Central memory CD8-positive, alpha-beta T cell (primary cell): ENCODE measurements at regions not wholly inside any gene's neighbourhood (a gene's known extent, or its start where the extent isn't known, plus 50 kb on each side); places are given as distances from the start of the nearest gene placed in this dataset.
"Not testable (repeated sequence)": the region's sequence is repeated elsewhere in the genome, so short reads cannot be mapped to it uniquely, and the experiment has no call there.

Source experiments
- ATAC-seq: fragments of 150-1000 bp; cut with Tn5 transposase; replicated peaks from 2 replicates; pipeline ENCODE4 v1.10.0; 2022; ENCODE audit warnings: mild to moderate bottlenecking, moderate FRiP score, moderate number of reproducible peaks; ENCODE audit not compliant: poor library complexity, severe bottlenecking; ENCODE audit errors: extremely low read depth
- DNase-seq, 2 donors: peaks; one replicate each; pipeline ENCODE4 v3.0.0; 2021; ENCODE audit warnings: low spot score in 2 of 2
- H3K27ac Mint-ChIP-seq: one replicate; pipeline ENCODE4 v1.8.0; 2022; ENCODE audit warnings: low read depth, mild to moderate bottlenecking, moderate library complexity, mixed read lengths
- H3K27me3 Mint-ChIP-seq: one replicate; pipeline ENCODE4 v1.8.0; 2022; ENCODE audit warnings: mixed read lengths
- H3K36me3 Mint-ChIP-seq: one replicate; pipeline ENCODE4 v1.8.0; 2022; ENCODE audit warnings: mild to moderate bottlenecking, moderate library complexity, mixed read lengths; ENCODE audit not compliant: insufficient read depth
- H3K4me1 Mint-ChIP-seq: one replicate; pipeline ENCODE4 v1.8.0; 2022; ENCODE audit warnings: mixed read lengths
- H3K4me3 Mint-ChIP-seq: one replicate; pipeline ENCODE4 v1.8.0; 2022; ENCODE audit warnings: mild to moderate bottlenecking, moderate library complexity, mixed read lengths
- H3K9me3 Mint-ChIP-seq: one replicate; pipeline ENCODE4 v1.8.0; 2022; ENCODE audit warnings: mixed read lengths

DNA sequence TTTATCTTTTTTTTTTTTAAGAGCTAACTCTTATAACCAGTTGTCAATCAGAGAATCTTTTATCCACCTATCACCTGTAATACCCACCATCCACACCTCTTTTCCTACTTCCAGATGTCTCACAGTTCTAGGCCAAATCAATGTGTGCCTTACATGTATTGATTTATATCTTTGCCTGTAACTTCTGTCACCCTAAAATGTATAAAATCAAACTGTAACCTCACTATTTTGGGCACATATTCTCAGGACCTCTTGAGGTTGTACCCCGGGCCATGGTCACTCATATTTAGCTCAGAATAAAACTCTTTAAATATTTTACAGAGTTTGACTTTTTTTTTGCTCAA lies 404.7 kb upstream of the RORB start:
- no peak overlapping the region for H3K27ac Mint-ChIP-seq
- H3K4me3 Mint-ChIP-seq = no peak overlapping the region
- peaks cover 32% of the 10 kb centered on the region for H3K9me3 Mint-ChIP-seq
- no peaks in the 10 kb centered on the region for H3K27me3 Mint-ChIP-seq
- ATAC-seq (no peak), DNase-seq (no peak)
- no peaks in the 10 kb centered on the region for H3K4me1 Mint-ChIP-seq
- H3K36me3 Mint-ChIP-seq = peaks cover 1% of the 10 kb centered on the region

DNA sequence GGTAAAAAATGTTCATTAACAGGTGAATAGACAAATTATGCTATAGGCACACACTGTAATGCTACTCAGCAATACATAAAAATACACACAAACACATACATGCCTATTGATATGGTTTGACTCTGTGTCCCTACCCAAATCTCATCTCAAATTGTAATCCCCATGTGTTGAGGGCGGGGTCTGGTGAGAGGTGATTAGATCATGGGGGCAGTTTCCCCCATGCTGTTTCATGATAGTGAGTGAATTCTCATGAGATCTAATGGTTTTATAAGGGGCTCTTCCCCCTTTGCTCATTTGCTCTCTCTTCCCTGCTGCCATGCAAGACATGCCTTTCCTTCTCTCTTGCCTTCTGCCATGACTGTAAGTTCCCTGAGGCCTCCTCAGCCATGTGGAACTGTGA lies 403.1 kb upstream of the RORB start:
- H3K36me3 Mint-ChIP-seq, H3K4me1 Mint-ChIP-seq, DNase-seq, H3K27me3 Mint-ChIP-seq, H3K4me3 Mint-ChIP-seq, ATAC-seq, H3K27ac Mint-ChIP-seq: not testable (repeated sequence)
- H3K9me3 Mint-ChIP-seq = peaks cover 26% of the 10 kb centered on the region

DNA sequence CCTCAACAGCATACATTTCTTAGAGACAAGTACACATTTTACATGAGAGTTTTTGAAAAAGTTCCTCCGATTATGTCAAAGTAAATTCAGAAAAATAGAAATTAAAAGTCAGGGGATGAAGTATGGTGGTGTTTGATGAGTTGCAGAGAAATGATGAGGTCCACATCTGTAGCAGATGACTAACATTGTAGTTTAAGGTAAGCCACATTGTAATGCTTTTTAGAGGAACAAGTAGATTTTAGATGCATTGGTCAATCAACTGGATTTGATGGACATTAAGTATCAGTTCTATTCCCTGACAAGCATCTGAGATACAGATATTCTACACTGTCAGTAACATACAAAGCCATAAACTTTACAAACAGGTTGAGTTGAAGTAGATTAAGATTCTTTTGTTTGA lies 402.4 kb upstream of the RORB start:
- ATAC-seq (no peak), DNase-seq (no peak)
- H3K27ac Mint-ChIP-seq = no peak overlapping the region
- no peaks in the 10 kb centered on the region for H3K27me3 Mint-ChIP-seq
- H3K36me3 Mint-ChIP-seq = peaks cover 1% of the 10 kb centered on the region
- no peaks in the 10 kb centered on the region for H3K4me1 Mint-ChIP-seq
- no peak overlapping the region for H3K4me3 Mint-ChIP-seq
- peaks cover 23% of the 10 kb centered on the region for H3K9me3 Mint-ChIP-seq

DNA sequence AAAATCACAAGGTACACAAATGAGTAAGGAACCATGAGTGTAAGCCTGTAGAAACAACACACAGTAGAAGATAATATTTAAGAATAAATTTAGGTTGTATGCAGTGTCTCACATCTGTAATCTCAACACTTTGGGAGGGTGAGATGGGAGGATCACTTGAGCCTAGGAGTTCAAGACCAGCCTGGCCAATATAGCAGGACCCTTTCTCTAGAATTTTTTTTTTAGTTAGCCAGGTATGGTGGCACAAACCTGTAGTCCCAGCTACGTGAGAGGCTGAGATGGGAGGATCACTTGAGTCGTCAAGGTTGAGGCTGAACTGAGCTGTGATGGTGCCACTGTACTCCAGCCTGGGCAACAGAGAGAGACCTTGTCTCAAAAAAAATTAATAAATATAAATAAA lies 401.2 kb upstream of the RORB start:
- no peaks in the 10 kb centered on the region for H3K4me1 Mint-ChIP-seq
- H3K27ac Mint-ChIP-seq = no peak overlapping the region
- ATAC-seq = no peak

DNA sequence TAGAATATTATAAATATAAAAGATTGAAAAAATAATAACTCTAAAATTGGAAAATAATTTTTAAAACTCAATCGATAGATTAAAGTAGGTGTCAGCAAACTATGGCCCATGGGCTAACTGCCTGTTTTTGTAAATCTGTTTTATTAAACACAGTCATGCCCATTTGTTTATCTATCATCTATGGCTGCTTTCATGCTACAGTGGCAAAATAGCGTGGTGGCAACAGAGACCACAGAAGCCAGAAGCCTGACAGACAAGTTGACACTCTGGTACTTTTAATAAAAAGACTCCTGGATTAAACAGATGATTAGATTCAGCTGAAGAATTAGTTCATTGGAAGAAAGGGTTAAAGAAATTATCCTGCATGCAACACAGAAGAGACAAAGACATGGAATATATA lies 400.7 kb upstream of the RORB start:
- Mint-ChIP-seq H3K36me3 (peaks cover 1% of the 10 kb centered on the region), H3K27me3 (no peaks in the 10 kb centered on the region), H3K4me3 (no peak overlapping the region), H3K27ac (no peak overlapping the region), H3K4me1 (no peaks in the 10 kb centered on the region), H3K9me3 (peaks cover 8% of the 10 kb centered on the region)
- no peak for DNase-seq
- ATAC-seq = no peak

More for the DNA sequence above, 401.2 kb upstream of the RORB start:
- no peak for DNase-seq
- Mint-ChIP-seq H3K36me3 (peaks cover 1% of the 10 kb centered on the region), H3K4me3 (no peak overlapping the region), H3K9me3 (peaks cover 12% of the 10 kb centered on the region), H3K27me3 (no peaks in the 10 kb centered on the region)

DNA sequence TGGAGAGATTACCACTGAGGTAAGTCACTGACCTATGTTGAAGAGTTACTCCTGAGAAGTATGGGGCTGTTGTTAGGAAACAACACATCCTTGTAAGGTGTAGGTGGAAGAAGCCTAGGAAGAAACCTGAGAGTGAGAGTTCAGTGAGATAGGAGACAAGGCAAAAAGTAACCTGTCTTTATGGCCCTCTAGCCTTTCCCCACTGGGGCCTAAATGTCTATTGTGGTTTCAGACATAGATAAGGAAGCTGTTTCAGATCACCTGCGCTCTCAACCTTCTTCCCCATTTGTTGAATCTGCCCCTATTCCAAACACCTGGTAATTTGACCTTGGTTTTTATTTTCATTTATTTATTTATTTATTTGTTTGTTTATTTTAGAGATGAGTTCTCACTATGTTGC lies 397.1 kb upstream of the RORB start:
- Mint-ChIP-seq H3K4me3 (no peak overlapping the region), H3K27me3 (no peaks in the 10 kb centered on the region), H3K36me3 (no peaks in the 10 kb centered on the region), H3K27ac (no peak overlapping the region), H3K9me3 (peaks cover 23% of the 10 kb centered on the region), H3K4me1 (no peaks in the 10 kb centered on the region)
- ATAC-seq (no peak), DNase-seq (no peak)

DNA sequence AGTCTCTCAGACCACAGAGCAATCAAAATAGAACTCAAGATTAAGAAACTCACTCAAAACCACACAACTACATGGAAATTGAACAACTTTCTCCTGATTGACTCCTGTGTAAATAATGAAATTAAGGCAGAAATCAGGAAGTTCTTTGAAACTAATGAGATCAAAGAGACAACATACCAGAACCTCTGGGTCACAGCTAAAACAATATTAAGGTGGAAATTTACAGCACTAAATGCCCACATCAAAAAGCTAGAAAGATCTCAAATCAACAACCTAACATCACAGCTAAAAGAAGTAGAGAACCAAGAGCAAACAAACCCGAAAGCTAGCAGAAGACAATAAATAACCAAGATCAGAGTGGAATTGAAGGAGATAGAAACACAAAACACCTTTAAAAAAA lies 395.0 kb upstream of the RORB start:
- ATAC-seq, H3K4me1 Mint-ChIP-seq, H3K4me3 Mint-ChIP-seq, H3K36me3 Mint-ChIP-seq, H3K27ac Mint-ChIP-seq, H3K27me3 Mint-ChIP-seq, DNase-seq: not testable (repeated sequence)
- H3K9me3 Mint-ChIP-seq = peaks cover 25% of the 10 kb centered on the region

DNA sequence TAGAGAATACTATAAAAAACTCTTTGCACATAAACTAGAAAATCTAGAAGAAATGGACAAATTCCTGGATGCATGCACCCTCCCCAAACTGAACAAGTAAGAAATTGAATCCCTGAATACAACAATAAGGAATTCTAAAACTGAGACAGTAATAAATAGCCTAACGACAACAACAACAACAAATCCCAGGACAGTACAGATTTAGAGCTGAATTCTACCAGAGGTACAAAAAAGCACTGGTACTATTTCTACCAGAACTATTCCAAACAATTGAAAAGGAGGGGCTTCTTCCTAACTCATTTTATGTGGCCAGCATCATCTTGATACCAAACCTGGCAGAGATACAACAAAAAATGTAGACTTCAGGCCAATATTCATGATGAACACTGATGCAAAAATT lies 394.4 kb upstream of the RORB start:
- peaks cover 25% of the 10 kb centered on the region for H3K9me3 Mint-ChIP-seq
- H3K27ac Mint-ChIP-seq = no peak overlapping the region
- H3K36me3 Mint-ChIP-seq = no peaks in the 10 kb centered on the region
- DNase-seq (no peak), ATAC-seq (no peak)
- H3K4me1 Mint-ChIP-seq = no peaks in the 10 kb centered on the region
- no peaks in the 10 kb centered on the region for H3K27me3 Mint-ChIP-seq
- H3K4me3 Mint-ChIP-seq = no peak overlapping the region

DNA sequence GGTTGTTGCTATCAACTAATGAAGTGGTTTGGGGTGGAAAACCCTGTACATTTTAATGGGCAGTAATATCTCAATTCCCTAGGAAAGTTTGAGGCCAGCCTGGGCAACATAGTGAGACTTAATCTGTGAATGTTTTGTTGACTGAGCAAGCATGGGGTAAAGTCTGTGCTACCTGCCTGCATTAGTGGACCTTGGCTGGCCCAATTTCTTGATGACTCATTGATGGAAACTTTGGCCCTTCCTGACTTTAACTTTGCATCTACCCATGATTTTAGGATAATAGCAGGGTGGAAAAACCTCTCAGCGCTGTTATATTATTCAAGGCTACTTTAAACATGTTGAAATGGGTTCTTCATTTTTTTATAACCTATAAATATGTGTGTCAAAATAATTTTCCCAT lies 389.4 kb upstream of the RORB start:
- Mint-ChIP-seq H3K4me1 (no peaks in the 10 kb centered on the region), H3K27ac (no peak overlapping the region), H3K27me3 (no peaks in the 10 kb centered on the region), H3K4me3 (no peak overlapping the region), H3K9me3 (peaks cover 17% of the 10 kb centered on the region), H3K36me3 (no peaks in the 10 kb centered on the region)
- DNase-seq = no peak
- ATAC-seq = no peak

DNA sequence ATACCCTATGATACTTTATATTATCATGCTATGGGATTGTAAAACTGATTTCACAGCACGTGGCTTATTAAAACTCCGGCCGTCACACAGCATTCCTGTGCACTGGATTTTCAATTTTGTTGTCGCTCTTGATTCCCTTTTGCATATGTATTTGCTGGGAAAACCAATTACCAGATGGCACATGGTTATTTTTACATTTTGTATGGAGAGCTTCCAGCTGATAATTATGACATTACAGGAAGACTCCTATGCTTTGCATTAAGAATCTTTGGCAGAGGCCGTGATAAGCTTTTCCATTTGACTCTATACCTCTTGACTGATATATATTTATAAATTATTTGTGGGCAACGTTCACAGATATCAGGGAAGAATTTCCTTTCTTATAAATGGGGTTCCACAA lies 381.2 kb upstream of the RORB start:
- Mint-ChIP-seq H3K9me3 (no peaks in the 10 kb centered on the region), H3K4me1 (no peaks in the 10 kb centered on the region), H3K4me3 (no peak overlapping the region), H3K27ac (no peak overlapping the region), H3K36me3 (no peaks in the 10 kb centered on the region), H3K27me3 (no peaks in the 10 kb centered on the region)
- no peak for ATAC-seq
- DNase-seq = no peak

DNA sequence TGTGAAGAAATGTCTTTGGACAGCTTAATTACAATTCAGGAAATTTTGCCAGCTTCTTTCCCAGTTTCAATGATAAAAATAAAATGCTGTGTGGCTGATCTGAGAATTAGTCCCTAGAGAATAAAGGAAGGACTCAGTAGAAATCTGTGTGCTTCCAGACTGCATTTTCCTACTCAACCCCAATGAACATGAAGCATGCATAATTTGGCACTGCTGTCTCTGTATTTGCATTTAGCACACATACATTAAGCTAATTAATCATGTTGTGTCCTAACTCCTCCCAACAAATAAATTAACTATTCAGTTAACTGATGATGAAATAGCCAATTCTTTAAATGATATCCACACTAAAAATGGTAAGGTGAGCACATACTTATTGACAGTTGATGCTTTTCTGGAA lies 380.0 kb upstream of the RORB start:
- Mint-ChIP-seq H3K27me3 (no peaks in the 10 kb centered on the region), H3K9me3 (no peaks in the 10 kb centered on the region), H3K4me3 (no peak overlapping the region), H3K36me3 (no peaks in the 10 kb centered on the region), H3K4me1 (no peaks in the 10 kb centered on the region), H3K27ac (no peak overlapping the region)
- DNase-seq (no peak), ATAC-seq (no peak)

DNA sequence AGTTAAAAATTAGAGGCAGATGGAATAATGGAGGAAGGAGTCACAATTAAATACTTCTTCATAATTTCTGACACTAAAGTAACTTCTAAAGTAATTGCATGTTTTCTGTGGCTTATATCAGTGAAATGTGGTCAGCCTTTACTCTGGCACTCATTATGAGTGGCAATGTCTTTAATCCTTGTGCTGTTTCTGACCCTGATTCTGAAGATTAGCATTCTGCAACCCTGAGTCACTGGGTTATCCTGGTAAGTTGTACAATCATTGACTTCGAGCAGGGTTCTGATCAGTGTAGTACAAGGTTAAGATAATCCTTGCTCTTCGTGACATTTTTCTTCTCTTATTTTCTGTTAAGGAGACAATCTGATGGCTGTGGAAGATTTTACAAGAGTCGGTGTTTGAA lies 379.4 kb upstream of the RORB start:
- DNase-seq = no peak
- Mint-ChIP-seq H3K27me3 (no peaks in the 10 kb centered on the region), H3K36me3 (no peaks in the 10 kb centered on the region), H3K27ac (no peak overlapping the region), H3K4me3 (no peak overlapping the region), H3K9me3 (peaks cover 5% of the 10 kb centered on the region), H3K4me1 (no peaks in the 10 kb centered on the region)
- no peak for ATAC-seq

DNA sequence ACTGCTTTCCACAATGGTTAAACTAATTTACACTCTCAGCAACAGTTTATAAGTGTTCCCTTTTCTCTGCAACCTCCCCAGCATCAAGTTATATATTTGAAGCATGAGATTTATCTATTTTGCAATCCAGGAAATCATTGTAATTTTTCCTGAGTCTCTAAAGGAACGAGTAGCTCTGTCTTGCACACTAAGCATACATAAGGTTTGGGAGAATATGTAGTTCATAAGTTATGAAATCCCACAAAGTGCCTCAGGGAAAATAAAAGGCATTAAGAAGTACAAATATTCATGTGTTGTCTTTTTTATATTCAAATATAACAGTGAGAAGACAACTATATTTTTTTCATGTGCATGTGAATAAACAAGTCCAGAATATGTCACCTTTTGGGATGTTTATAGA lies 377.1 kb upstream of the RORB start:
- Mint-ChIP-seq H3K4me3 (no peak overlapping the region), H3K9me3 (peaks cover 6% of the 10 kb centered on the region), H3K27ac (no peak overlapping the region), H3K36me3 (no peaks in the 10 kb centered on the region), H3K27me3 (no peaks in the 10 kb centered on the region), H3K4me1 (no peaks in the 10 kb centered on the region)
- ATAC-seq (no peak), DNase-seq (no peak)

DNA sequence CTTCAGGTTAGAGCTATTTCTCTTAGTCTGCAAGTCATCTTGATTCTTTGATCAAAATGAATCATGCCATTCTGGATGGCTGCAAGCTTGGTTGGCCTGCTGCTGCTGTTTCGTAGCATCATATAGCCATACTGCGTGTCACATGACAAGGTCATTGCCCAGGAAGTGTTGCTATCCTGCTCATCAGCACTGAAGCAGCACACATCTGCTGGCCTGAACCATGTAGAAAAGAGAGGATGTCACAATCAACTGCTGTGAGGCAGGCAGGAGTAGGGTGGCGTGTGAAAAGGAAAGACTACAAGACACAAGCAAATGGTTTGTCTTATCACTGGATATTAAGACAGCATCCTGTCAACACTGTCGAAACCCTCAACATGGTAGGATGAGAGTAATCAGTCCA lies 376.7 kb upstream of the RORB start:
- Mint-ChIP-seq H3K4me1 (no peaks in the 10 kb centered on the region), H3K9me3 (peaks cover 6% of the 10 kb centered on the region), H3K4me3 (no peak overlapping the region), H3K27ac (no peak overlapping the region), H3K36me3 (no peaks in the 10 kb centered on the region), H3K27me3 (no peaks in the 10 kb centered on the region)
- DNase-seq (no peak), ATAC-seq (no peak)
